Right ventricle myocardium superior (tissue), 1 donor: ENCODE measurements at regions not wholly inside any gene's neighbourhood (a gene's known extent, or its start where the extent isn't known, plus 50 kb on each side); places are given as distances from the start of the nearest gene placed in this dataset.

Source experiments
- ATAC-seq: fragments of 200-7000 bp; cut with Tn5 transposase; one replicate; pipeline ENCODE4 v1.9.1; 2020; ENCODE audit warnings: mild to moderate bottlenecking; ENCODE audit not compliant: poor library complexity
- DNase-seq: peaks from one replicate; pipeline ENCODE4 v3.0.0-alpha.2; 2020
- intact Hi-C: fragments of 100-400 bp; cut with DNase I; formaldehyde crosslinking; loops from one replicate; pipeline ENCODE4 v1.11.2; 2022
- donor health status: DM: no; HTN: yes; CAD: no; lungs with severe emphysema.

- no peak for ATAC-seq
- intact Hi-C loops: no loop called here
These were observed 51.8 kb upstream of the NDUFB4 start for GRCh38 chr3:120544361-120544760.

GRCh38 chr3:120536642-120537041 is 59.5 kb upstream of the NDUFB4 start:
- DNase-seq: no peak
- intact Hi-C loops: no loop called here
- ATAC-seq: no peak

More at GRCh38 chr3:120544361-120544760, 51.8 kb upstream of the NDUFB4 start:
- no peak for DNase-seq

DNA sequence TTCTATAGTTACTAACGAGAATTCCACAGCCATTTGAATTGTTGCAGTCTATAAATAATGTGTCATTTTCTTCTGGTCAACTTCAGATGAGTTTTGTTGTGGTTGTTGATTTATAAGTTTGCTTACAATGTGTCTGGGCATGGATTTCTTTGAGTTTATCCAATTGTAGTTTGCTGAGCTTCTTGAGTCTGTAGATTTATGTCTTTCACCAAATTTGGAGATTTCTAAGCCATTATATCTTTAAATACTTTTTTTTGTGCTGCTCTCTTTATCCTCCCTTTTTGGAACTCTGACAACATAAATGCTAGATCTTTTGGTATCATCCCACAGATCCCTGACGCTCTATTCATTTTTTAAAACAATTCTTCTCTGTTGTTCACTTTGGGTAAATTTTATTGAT is 63.2 kb upstream of the NDUFB4 start:
- ATAC-seq (no peak), DNase-seq (no peak)
- intact Hi-C loops: no loop called here

DNA sequence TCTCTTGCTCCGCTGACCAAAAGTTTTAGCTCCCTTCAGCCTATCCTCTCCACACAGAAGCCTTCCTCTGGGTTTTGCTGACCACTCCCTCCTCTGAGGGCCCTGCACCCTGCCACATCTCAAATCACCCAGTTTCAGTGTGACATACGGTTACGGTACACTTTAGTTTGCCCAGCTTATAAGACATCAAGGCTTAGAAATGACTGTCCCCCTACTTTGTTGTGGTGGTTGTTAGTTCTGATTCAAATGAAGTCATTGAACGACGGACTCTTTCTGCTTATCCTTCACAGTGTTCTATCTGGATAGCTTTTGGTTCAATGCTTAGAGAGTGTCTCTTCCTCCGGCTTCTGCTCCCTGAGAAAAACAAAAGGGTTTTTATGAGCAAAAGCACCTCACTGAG is 68.0 kb upstream of the NDUFB4 start:
- intact Hi-C loops: no loop called here
- DNase-seq (no peak), ATAC-seq (no peak)

DNA sequence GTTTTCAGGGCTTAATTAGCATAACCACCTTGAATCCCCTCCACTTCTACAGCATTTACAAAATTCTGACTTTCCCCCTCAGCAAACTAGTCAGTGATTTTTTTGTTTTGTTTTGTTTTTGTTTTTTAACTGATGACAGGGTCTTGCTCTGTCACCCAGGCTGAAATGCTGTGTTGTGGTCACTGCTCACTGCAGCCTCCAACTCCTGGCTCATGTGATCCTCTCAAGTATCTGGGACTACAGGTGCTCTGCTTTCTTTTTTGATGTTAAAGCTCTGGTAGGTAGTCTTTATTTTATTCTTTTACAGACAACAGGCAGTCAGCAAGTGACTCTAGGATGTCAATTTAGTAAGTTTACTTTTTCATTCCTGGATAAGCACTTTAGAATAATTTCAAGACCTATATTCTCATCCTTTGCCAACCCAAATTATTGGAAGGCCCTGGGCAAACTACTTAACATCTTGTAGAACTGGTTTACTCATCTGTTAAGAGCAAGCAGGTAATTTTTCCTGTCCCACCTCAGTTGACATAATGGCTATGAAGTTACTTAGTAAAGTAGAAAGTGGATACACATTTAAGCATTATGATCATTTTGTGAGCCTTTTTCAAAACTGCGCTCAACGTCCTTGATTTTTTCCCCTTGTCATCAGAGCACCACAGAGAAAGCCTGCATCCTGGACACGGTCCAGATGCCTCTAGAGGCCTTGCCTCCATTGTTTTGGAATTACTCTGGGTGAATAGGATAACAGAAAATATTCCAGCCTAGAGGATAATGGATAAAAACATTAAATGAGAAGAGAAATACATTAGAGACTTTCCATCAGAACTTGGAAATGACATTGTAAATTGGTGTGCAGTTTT is 69.9 kb upstream of the NDUFB4 start:
- DNase-seq (no peak), ATAC-seq (no peak)
- intact Hi-C loops: no loop called here

GRCh38 chr3:120524171-120524923 is 71.8 kb upstream of the NDUFB4 start:
- DNase-seq: no peak
- ATAC-seq: no peak
- intact Hi-C loops: no loop called here

DNA sequence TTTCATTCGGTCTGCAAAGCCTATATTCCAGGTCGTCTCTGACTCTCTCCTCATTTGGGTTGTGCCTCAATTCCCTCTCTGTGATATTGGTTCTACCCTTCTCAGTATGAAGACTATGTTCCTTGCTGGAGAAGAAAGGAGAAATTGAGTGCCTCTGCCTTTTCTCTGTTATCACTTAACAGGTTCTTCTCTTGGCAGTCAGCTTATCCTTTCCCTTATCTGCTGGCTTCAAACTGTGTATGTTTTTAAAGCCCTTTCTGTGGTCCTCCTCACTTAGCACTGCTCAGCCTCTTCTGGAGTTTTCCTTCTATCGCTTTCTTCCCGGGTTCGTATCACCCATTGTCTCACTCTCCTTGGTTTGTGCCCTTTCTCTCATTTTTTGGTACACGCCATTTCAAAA is 65.3 kb upstream of the FSTL1 start:
- ATAC-seq: no peak
- intact Hi-C loops: no loop called here
- no peak for DNase-seq

- intact Hi-C loops: no loop called here
- DNase-seq (no peak), ATAC-seq (no peak)
These were observed 61.9 kb upstream of the FSTL1 start for GRCh38 chr3:120512655-120513054.

DNA sequence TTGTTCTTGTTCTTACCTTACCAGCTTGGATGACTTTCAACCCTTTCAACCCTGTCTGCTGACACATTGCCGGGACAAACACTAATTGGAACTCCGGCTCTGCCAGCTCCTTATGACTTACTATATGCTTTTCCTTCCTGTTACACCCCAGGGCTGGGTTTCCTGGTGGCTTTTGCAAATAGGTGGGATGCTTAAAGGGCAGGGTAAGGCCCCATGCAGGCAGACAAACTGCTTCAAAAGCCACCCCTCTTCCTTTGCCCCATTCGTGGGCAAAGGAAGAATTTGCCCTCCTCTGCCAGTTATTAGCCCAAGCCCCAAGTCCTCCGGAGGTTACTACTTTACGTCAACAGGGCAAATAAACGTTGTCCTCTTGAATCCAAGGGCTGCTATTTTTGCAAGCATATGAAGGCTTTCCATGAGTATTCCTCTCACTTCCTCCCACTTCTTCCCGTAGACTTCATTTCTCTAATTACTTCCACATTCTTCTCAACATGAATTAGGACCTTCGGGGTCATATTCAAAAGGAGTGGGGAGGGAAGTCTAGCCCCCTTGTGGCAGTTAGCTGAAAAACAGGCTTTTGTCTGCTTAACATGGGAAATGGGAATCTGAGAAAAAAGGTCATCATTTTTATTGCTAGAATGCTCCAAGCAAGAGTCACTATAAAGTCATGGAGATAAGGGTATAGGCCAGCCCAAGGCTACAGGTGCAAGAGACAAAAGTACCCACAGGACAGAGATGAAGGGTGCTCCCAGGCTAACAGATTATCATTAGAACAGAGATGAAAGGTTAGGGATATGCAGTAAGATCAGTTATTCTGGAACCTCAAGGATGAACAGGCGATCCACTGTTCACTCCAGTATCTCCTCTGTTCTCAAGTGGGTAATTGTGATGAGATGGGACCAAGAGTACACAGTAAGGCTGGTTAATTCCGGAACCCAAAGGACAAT is 56.3 kb upstream of the FSTL1 start:
- intact Hi-C loops: loop anchor here (5.0 kb wide), 1 partner anchor 90 kb away; no protein-coding TSS in a partner anchor

DNA sequence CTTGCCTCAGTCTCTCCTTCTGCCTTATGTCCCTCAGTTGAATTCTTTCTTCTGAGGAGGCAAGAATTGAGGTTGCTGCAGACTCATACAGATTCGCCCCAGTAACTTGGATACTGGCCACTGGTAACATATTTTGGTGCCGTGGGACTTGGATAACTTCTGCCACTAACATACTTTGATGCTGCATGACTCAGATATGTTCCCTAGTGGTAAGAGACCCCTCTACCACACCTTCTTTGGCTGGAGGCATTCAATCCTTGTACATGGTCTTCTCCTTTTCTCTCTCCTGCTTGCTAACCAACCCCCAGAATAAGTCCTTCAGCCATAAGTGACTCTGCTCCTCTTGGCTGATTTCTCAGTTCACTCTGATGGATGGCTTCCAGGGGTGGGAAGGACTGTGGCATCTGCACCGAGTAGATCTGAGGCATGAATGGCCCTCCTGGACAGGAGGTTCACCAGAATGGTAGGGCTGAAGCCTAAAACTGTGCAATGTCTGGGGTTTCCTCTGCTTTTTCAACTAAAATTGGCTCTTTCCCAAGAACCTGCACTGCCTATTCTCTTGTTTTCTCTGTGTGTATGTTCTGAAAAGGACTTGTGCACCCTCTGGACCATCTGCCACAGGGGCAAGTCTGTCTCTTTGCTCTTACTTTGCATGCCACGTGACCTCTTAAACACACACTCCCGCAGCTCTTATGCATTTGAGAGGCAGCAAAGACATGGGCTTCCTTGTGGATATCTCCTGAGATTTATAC is 55.5 kb upstream of the FSTL1 start:
- DNase-seq (no peak), ATAC-seq (peak; percentile 55)
- intact Hi-C loops: loop anchor here (5.0 kb wide), 1 partner anchor 89 kb away; no protein-coding TSS in a partner anchor

More for the DNA sequence above, 56.3 kb upstream of the FSTL1 start:
- ATAC-seq (peak; percentile 76), DNase-seq (no peak)

- intact Hi-C loops: no loop called here
- no peak for ATAC-seq
- no peak for DNase-seq
These were observed 53.2 kb upstream of the FSTL1 start for GRCh38 chr3:120503727-120504616.

GRCh38 chr3:120502116-120502515 is 51.3 kb upstream of the FSTL1 start:
- ATAC-seq (no peak), DNase-seq (no peak)
- intact Hi-C loops: no loop called here
